ENCODE measurements at regions not wholly inside any gene's neighbourhood (a gene's known extent, or its start where the extent isn't known, plus 50 kb on each side); places are given as distances from the start of the nearest gene placed in this dataset.
A peak's percentile ranks its signal among the peaks of the same experiment; 100 is the strongest.

DNA sequence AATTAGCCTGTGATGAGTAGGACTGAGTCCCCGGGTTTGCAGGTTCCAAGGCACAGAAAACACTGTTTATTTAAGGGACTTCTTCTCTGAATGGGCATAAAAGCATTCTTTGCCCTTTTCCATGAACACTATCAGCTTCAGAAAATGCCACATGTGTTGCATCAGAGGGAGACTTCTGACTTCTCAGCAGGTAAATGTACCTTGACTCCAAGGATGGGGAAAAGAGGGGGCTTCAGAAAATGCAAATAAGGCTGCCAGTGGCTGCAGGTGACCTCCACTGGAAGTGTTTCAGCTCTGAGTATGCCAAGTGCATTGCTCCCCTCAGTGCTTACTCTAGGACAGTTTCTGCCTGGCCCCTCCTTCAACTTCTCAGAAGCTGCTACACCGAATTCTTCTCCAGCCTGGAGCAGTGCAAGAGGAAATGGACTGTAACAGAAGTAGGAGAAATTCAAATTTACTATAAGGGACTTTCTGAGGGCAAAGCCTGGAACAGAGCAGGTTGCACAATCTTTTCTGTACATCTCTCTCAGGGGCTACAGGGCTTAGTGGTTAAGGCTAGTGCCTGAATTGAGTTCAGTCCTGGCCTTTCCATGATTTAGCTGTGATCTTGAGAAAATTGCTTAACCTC lies 233.2 kb downstream of the PTTG2 start:
- peaks cover under 1% of the 10 kb centered on the region for H3K27me3 ChIP-seq (ENCODE audit: control insufficient read depth, insufficient read depth, low read length)
- WGBS, 2 experiments (ENCODE audit: extremely low coverage in 2 of 2, insufficient read length in 1 of 2) = no CpG with 5 or more reads among the region's 2 CpGs
- intact Hi-C loops (cut with micrococcal nuclease) (no loop called here), dilution Hi-C loops (cut with HindIII; ENCODE audit: low sequenced_read_pairs, unreplicated experiment) (no loop called here), in situ Hi-C loops (cut with MboI; ENCODE audit: low sequenced_read_pairs) (no loop called here)
- no peak overlapping the region for H2AK5ac ChIP-seq (ENCODE audit: low read depth, low read length)
- POLR2A ChIA-PET (ENCODE audit: unreplicated experiment) = no interaction called here
- no peak overlapping the region for H2BK15ac ChIP-seq (ENCODE audit: low read depth, low read length)
- H2BK120ac ChIP-seq (ENCODE audit: low read depth, low read length) = no peak overlapping the region
- H2BK20ac ChIP-seq (ENCODE audit: low read depth, low read length) = no peak overlapping the region
- H4K8ac ChIP-seq (ENCODE audit: low read depth in 2 of 2, low read length in 2 of 2) = no peak overlapping the region
- H3K9me3 ChIP-seq (ENCODE audit: control insufficient read depth, insufficient read depth, low read length) = peaks cover 5% of the 10 kb centered on the region
- H4K91ac ChIP-seq (ENCODE audit: insufficient read depth, low read depth, low read length) = no peak overlapping the region
- TF ChIP-seq CEBPB (IDR thresholded peaks at IDR 0.05; ENCODE audit: low read depth, low read length) (0 out of 2 replicates have a peak, but pooled peaks have one; percentile 13), RAD21 (IDR thresholded peaks at IDR 0.05; ENCODE audit: low read length) (no peak)
- H3K23ac ChIP-seq (ENCODE audit: low read depth, low read length) = no peak overlapping the region
- no peaks in the 10 kb centered on the region for H3K79me1 ChIP-seq (ENCODE audit: low read depth in 1 of 2, low read length in 2 of 2)
- H3K9me1 ChIP-seq (ENCODE audit: insufficient read depth, low read length) = peaks cover 3% of the 10 kb centered on the region
- no peak overlapping the region for H3K4me2 ChIP-seq (ENCODE audit: low read depth, low read length)
- H4K5ac ChIP-seq (ENCODE audit: low read depth, low read length) = no peak overlapping the region
- H3K4me3 ChIP-seq (ENCODE audit: insufficient read depth, low read depth, low read length) = no peak overlapping the region
- H4K20me1 ChIP-seq (ENCODE audit: insufficient read depth, low read length) = no peaks in the 10 kb centered on the region
- BruUV-seq (replicated peaks) = no TSS peak
- H2BK5ac ChIP-seq (ENCODE audit: low read depth, low read length, poor library complexity, severe bottlenecking) = no peak overlapping the region
- H2AFZ ChIP-seq (replicated peaks; ENCODE audit: low read length, poor library complexity) = no peak overlapping the region
- H3K56ac ChIP-seq (ENCODE audit: extremely low read depth, insufficient read depth, low read length) = no peak overlapping the region
- H2AK9ac ChIP-seq (replicated peaks; ENCODE audit: low read depth, low read length, poor library complexity) = no peak overlapping the region
- H3K36me3 ChIP-seq (ENCODE audit: control insufficient read depth, insufficient read depth, low read length) = no peaks in the 10 kb centered on the region
- no peak overlapping the region for H3K18ac ChIP-seq (ENCODE audit: low read depth, low read length)
- H3K4me1 ChIP-seq (ENCODE audit: control insufficient read depth, insufficient read depth, low read length) = peaks cover 6% of the 10 kb centered on the region
- ATAC-seq (ENCODE audit: low read depth) (no peak), DNase-seq (no peak)
- CTCF ChIA-PET = interaction anchor here (1.1 kb wide), 1 partner anchor 126 kb away, joined by 3 read pairs; no protein-coding TSS in a partner anchor
- H3K14ac ChIP-seq (replicated peaks; ENCODE audit: low read depth, low read length) = no peak overlapping the region
- no peak overlapping the region for H3K27ac ChIP-seq (ENCODE audit: insufficient read depth, low read length)
- no peak overlapping the region for H3K4ac ChIP-seq (ENCODE audit: low read depth, low read length)
- H3K9ac ChIP-seq (ENCODE audit: low read depth, low read length) = no peak overlapping the region

Measured in IMR-90 (cell line).